ENCODE measurements at regions not wholly inside any gene's neighbourhood (a gene's known extent, or its start where the extent isn't known, plus 50 kb on each side); places are given as distances from the start of the nearest gene placed in this dataset.

DNA sequence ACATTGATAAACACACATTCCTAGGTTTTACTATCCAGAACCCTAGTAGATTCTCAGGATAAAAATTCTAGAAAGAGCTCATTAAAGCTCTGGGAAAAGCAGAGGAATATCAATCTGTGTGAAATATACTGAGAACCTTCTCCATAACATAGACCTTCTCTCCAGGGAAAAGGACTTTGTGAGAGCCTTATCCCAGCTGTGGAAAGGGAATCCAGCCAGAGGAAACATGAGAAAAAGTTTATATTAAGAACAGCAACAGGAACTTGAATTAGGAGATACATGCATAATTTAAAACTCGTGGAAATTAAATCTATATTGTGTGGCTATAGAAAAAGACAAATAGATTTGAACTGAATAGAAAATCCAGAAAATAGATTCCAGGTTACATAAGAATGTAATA lies 1639.9 kb downstream of the EFNB2 start:
- no peak for ATAC-seq (ENCODE audit: low FRiP score)
- TF ChIP-seq, protein P1, sequence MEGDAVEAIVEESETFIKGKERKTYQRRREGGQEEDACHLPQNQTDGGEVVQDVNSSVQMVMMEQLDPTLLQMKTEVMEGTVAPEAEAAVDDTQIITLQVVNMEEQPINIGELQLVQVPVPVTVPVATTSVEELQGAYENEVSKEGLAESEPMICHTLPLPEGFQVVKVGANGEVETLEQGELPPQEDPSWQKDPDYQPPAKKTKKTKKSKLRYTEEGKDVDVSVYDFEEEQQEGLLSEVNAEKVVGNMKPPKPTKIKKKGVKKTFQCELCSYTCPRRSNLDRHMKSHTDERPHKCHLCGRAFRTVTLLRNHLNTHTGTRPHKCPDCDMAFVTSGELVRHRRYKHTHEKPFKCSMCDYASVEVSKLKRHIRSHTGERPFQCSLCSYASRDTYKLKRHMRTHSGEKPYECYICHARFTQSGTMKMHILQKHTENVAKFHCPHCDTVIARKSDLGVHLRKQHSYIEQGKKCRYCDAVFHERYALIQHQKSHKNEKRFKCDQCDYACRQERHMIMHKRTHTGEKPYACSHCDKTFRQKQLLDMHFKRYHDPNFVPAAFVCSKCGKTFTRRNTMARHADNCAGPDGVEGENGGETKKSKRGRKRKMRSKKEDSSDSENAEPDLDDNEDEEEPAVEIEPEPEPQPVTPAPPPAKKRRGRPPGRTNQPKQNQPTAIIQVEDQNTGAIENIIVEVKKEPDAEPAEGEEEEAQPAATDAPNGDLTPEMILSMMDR (IDR thresholded peaks at IDR 0.05): no peak
- no peak for DNase-seq (ENCODE audit: low spot score)

DNA sequence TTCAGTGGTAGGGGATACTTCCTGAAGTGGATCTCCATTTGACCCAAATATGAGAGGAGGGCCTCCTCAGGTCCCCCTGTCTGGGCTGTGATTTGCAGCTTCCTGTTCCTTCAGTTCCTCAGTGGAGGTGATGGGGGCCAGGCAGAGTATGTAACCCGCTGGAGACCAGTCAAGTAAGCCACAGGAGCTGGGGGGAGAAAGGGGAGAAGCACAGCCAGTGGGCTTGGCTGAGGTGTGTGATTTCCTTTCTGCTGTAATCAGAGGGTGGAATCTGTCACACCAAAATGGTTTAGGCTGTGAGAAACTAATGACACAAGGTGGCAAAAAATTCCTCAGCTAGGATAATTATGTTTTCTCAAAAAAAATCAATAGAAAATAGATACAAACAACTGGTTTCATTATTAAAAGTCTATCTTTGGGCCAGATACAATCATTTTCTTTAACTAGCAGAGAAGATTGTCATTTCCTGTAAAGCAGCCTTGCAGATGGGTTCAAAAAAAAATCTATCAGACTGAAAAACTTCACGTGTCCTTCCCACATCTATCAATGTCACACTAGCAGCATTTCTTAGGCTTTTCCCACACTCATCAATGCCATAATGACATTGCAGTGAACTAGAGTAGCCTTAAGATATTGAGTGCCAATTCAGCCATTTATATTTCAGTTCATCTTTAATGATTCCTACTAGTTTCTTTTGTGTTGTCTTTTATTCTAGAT lies 1660.3 kb downstream of the EFNB2 start:
- DNase-seq (ENCODE audit: low spot score): no peak
- no peak for ATAC-seq (ENCODE audit: low FRiP score)
- TF ChIP-seq, protein P1 (IDR thresholded peaks at IDR 0.05): no peak

DNA sequence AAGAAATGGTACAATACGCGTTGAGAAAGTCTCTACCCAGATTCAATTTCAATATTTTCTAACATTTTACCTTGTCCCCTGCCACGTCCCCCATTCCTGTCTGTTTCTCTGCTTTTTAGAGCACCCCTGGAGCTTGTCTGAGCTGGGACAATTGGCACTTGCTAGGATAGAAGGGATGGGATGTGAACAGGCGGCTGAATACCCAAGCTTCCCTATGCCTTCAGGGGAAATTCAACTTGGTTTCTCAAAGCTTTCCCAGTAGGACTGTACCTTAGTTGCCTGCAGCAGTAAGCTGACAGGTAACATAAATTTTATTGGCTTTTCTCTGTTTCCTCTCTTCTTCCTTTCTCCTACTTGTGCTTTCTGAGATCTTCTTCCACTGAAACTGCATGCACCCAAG lies 1663.3 kb downstream of the EFNB2 start:
- ATAC-seq (ENCODE audit: low FRiP score) (no peak), DNase-seq (ENCODE audit: low spot score) (no peak)
- TF ChIP-seq, protein P1 (IDR thresholded peaks at IDR 0.05): no peak

DNA sequence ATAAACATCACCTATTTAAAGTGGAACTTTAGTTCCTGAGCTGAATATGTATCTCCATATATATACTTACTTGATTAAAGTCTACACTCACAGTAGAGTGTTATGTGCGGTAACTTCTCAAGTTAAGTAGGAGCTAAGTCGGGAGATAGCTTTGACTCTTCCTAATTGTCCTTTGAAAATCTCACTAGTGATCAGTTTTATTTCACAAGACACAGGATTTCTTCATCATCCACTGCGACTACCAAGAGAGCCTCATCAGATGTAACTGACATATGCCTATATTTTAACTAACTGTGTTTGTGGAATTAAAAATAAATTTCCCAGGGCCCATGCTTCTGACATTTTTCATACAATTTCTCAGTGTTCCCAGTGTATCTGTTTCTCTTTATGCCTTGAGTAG lies 1664.0 kb downstream of the EFNB2 start:
- TF ChIP-seq, protein P1 (IDR thresholded peaks at IDR 0.05): no peak
- DNase-seq (ENCODE audit: low spot score) (no peak), ATAC-seq (ENCODE audit: low FRiP score) (no peak)

DNA sequence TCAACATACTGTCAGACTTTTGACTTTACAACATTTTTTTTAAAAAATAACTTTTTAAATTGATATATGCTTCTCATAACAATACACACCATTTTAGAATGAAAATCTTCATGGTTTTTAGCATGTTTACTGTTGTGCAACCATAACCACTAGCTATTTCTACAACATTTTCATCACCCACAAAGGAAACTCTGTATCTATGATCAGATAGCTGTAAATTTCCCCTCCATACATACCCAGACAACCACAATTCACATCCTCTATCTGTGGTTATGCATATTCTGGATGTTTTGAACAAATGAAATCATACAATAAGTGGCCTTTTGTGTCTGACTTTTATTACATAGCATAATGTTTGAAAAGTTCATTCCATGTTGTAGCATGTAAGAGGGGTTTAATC lies 1666.0 kb downstream of the EFNB2 start:
- DNase-seq (ENCODE audit: low spot score) (no peak), ATAC-seq (ENCODE audit: low FRiP score) (no peak)
- TF ChIP-seq, protein P1 (IDR thresholded peaks at IDR 0.05): no peak

DNA sequence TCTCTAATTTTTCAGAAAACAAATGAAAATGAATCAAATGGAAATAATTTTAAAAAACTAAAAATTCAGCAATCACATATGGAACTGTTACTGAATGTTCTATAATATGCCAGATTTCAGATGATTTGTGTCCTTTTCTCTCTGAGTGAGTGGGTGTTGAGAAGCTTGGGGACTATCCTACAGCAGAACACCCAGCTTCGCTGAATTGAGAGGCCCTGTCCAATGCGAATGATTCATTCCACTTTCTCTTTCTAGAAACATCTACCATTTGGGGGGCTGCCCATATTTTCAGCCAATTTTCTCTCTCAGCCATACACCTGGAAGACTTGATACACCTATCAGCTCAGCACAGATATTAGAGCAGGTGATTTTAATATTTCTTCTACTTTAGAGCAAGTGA lies 1666.7 kb downstream of the EFNB2 start:
- ATAC-seq (ENCODE audit: low FRiP score): no peak
- DNase-seq (ENCODE audit: low spot score): no peak
- TF ChIP-seq, protein P1 (IDR thresholded peaks at IDR 0.05): no peak

DNA sequence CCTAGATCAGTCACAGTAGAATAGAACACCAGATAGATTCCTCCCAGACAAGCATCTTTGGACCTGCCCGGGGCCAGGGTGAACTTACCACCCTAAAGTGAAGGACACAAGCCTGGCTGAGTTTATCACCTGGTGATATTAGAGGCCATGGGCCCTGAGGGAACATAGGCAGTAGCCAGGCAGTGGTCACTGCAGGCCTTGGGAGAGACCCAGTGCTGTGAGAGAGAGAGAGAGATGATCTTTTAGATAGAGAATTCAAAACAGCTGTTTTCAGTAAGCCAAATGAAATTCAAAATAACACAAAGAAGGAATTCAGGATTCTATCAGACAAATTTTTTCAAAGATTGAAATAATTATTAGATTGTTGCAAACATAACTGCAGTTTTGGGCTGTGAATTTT lies 1679.9 kb downstream of the EFNB2 start:
- DNase-seq (ENCODE audit: low spot score) (no peak), ATAC-seq (ENCODE audit: low FRiP score) (no peak)
- TF ChIP-seq, protein P1 (IDR thresholded peaks at IDR 0.05): no peak

All from omental fat pad (tissue), 3 donors.